IMR-90 (cell line): ENCODE measurements at regions not wholly inside any gene's neighbourhood (a gene's known extent, or its start where the extent isn't known, plus 50 kb on each side); places are given as distances from the start of the nearest gene placed in this dataset.

Source experiments
- BHLHE40 ChIP-seq: fragments of 150-350 bp; IDR thresholded peaks from 2 replicates; pipeline ENCODE4 v1.6.1; 2016; ENCODE audit warnings: mild to moderate bottlenecking, low read depth, low read length
- CTCF ChIP-seq: conservative IDR thresholded peaks from 2 replicates; pipeline ENCODE4 v1.5.1; 2012; ENCODE audit warnings: mild to moderate bottlenecking, low read depth, low read length, improper control_type of control experiment
- MAZ ChIP-seq: IDR thresholded peaks from 2 replicates; pipeline ENCODE4 v1.6.1; 2012; ENCODE audit warnings: low read depth, mild to moderate bottlenecking, low read length, improper control_type of control experiment, moderate library complexity, borderline replicate concordance
- MXI1 ChIP-seq: IDR thresholded peaks from 2 replicates; pipeline ENCODE4 v1.6.1; 2012; ENCODE audit warnings: low read depth, mild to moderate bottlenecking, low read length, moderate library complexity, borderline replicate concordance
- POLR2A ChIP-seq: IDR thresholded peaks from 2 replicates; pipeline ENCODE4 v1.6.1; 2012; ENCODE audit warnings: mild to moderate bottlenecking, low read depth, low read length
- USF2 ChIP-seq: fragments of 150-350 bp; IDR thresholded peaks from 2 replicates; pipeline ENCODE4 v1.6.1; 2017; ENCODE audit warnings: mild to moderate bottlenecking, antibody characterized with exemption, low read length, low read depth

GRCh38 chr2:236743921-236744280 lies 174.3 kb downstream of the ACKR3 start:
- TF ChIP-seq CTCF (no peak), MAZ (no peak), USF2 (no peak), BHLHE40 (no peak), POLR2A (no peak), MXI1 (no peak)
